Suprapubic skin (tissue), 4 donors: ENCODE measurements at regions not wholly inside any gene's neighbourhood (a gene's known extent, or its start where the extent isn't known, plus 50 kb on each side); places are given as distances from the start of the nearest gene placed in this dataset.

ENCODE experiments used
- EP300 ChIP-seq: sonication (generic); formaldehyde crosslinking; IDR thresholded peaks from one replicate; pipeline ENCODE4 v1.6.1; 2017; ENCODE audit warnings: antibody characterized with exemption
- POLR2A ChIP-seq, 2 donors: fragments of 450-650 bp; IDR thresholded peaks; one replicate each; pipeline ENCODE4 v1.6.1; 2017; ENCODE audit warnings: antibody characterized with exemption in 2 of 2, mild to moderate bottlenecking in 2 of 2, moderate library complexity in 2 of 2
- POLR2AphosphoS5 ChIP-seq, 3 donors: sonication (generic); formaldehyde crosslinking; IDR thresholded peaks; one replicate each; pipeline ENCODE4 v1.6.1; 2017; ENCODE audit warnings: antibody characterized with exemption in 3 of 3
- TF ChIP-seq, protein P1 (sequence below), 2 donors: fragments of 200-600 bp in 1 of 2; fragments of 450-650 bp in 1 of 2; sonication (generic) in 1 of 2; IDR thresholded peaks; one replicate each; pipeline ENCODE4 v1.5.1; 2016 to 2019; ENCODE audit warnings: antibody characterized with exemption in 2 of 2, mild to moderate bottlenecking in 1 of 2, moderate library complexity in 1 of 2

- TF ChIP-seq, protein P1, sequence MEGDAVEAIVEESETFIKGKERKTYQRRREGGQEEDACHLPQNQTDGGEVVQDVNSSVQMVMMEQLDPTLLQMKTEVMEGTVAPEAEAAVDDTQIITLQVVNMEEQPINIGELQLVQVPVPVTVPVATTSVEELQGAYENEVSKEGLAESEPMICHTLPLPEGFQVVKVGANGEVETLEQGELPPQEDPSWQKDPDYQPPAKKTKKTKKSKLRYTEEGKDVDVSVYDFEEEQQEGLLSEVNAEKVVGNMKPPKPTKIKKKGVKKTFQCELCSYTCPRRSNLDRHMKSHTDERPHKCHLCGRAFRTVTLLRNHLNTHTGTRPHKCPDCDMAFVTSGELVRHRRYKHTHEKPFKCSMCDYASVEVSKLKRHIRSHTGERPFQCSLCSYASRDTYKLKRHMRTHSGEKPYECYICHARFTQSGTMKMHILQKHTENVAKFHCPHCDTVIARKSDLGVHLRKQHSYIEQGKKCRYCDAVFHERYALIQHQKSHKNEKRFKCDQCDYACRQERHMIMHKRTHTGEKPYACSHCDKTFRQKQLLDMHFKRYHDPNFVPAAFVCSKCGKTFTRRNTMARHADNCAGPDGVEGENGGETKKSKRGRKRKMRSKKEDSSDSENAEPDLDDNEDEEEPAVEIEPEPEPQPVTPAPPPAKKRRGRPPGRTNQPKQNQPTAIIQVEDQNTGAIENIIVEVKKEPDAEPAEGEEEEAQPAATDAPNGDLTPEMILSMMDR (IDR thresholded peaks at IDR 0.05), result no peak
- no peak for TF ChIP-seq POLR2A (IDR thresholded peaks at IDR 0.05)
- no peak for TF ChIP-seq POLR2AphosphoS5 (IDR thresholded peaks at IDR 0.05)
- TF ChIP-seq EP300, result no peak
These were observed 107.2 kb upstream of the NALF2 start for GRCh38 chrX:69396916-69397315.
